ENCODE measurements at regions not wholly inside any gene's neighbourhood (a gene's known extent, or its start where the extent isn't known, plus 50 kb on each side); places are given as distances from the start of the nearest gene placed in this dataset.

GRCh38 chr5:53777864-53778618, 217.6 kb downstream of the NDUFS4 start:
- TF ChIP-seq, protein P1, sequence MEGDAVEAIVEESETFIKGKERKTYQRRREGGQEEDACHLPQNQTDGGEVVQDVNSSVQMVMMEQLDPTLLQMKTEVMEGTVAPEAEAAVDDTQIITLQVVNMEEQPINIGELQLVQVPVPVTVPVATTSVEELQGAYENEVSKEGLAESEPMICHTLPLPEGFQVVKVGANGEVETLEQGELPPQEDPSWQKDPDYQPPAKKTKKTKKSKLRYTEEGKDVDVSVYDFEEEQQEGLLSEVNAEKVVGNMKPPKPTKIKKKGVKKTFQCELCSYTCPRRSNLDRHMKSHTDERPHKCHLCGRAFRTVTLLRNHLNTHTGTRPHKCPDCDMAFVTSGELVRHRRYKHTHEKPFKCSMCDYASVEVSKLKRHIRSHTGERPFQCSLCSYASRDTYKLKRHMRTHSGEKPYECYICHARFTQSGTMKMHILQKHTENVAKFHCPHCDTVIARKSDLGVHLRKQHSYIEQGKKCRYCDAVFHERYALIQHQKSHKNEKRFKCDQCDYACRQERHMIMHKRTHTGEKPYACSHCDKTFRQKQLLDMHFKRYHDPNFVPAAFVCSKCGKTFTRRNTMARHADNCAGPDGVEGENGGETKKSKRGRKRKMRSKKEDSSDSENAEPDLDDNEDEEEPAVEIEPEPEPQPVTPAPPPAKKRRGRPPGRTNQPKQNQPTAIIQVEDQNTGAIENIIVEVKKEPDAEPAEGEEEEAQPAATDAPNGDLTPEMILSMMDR (IDR thresholded peaks at IDR 0.05), result no peak
- TF ChIP-seq CEBPB (IDR thresholded peaks at IDR 0.05) (no peak), JUN (IDR thresholded peaks at IDR 0.05) (no peak), GATA3 (IDR thresholded peaks at IDR 0.05; ENCODE audit: borderline replicate concordance) (no peak), POLR2A (IDR thresholded peaks at IDR 0.05; ENCODE audit: low read length) (no peak)

All from A549 (cell line).